ENCODE measurements at regions not wholly inside any gene's neighbourhood (a gene's known extent, or its start where the extent isn't known, plus 50 kb on each side); places are given as distances from the start of the nearest gene placed in this dataset.

DNA sequence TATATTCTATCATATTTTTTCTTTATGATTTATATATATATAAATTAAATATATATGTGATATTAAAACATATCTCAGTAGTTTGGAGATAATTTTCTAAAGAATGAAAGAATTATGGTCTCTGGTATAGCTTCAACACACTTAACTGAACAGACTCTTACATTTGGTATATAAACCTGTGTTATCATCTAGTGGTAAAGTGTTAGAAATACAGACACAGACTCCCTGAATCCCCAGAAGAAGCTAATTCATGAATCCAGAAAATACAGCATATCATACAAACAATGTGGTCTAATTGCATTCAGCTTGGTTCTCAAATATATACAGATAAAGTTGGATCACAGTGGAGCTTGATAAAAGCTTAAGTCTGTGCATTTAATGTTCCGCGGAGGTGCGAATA, 1100.4 kb downstream of the ROBO2 start:
- H3K9me3 ChIP-seq: no peaks in the 10 kb centered on the region
- H3K4me3 ChIP-seq: no peak overlapping the region
- no peaks in the 10 kb centered on the region for H3K36me3 ChIP-seq
- DNase-seq (ENCODE audit: low spot score in 2 of 2): no peak
- H3K4me1 ChIP-seq: no peaks in the 10 kb centered on the region
- H3K27me3 ChIP-seq: no peaks in the 10 kb centered on the region
- TF ChIP-seq, protein P1, sequence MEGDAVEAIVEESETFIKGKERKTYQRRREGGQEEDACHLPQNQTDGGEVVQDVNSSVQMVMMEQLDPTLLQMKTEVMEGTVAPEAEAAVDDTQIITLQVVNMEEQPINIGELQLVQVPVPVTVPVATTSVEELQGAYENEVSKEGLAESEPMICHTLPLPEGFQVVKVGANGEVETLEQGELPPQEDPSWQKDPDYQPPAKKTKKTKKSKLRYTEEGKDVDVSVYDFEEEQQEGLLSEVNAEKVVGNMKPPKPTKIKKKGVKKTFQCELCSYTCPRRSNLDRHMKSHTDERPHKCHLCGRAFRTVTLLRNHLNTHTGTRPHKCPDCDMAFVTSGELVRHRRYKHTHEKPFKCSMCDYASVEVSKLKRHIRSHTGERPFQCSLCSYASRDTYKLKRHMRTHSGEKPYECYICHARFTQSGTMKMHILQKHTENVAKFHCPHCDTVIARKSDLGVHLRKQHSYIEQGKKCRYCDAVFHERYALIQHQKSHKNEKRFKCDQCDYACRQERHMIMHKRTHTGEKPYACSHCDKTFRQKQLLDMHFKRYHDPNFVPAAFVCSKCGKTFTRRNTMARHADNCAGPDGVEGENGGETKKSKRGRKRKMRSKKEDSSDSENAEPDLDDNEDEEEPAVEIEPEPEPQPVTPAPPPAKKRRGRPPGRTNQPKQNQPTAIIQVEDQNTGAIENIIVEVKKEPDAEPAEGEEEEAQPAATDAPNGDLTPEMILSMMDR (IDR thresholded peaks at IDR 0.05): no peak
- H3K27ac ChIP-seq: no peak overlapping the region
- intact Hi-C loops (cut with DNase I): no loop called here

DNA sequence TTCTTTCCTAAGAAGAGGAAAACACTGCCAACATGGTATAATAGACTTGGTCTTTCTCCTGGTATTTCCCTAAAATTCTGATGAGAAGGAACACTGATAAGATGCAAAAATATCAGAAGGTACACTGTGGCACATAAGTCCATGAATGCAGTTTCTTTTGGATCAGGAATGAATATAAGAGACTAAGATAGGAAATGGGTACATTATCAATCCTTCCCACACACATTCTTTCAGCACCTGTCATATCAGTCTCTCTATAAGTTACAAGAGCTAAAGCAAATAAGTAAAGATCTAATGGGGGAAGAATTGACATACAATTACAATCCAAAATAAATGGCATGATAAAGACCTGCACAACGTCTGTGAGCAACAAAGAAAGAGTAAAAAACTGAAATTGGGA, 1101.0 kb downstream of the ROBO2 start:
- Histone ChIP-seq H3K36me3 (no peaks in the 10 kb centered on the region), H3K9me3 (no peaks in the 10 kb centered on the region), H3K4me3 (no peak overlapping the region), H3K27me3 (no peaks in the 10 kb centered on the region), H3K27ac (no peak overlapping the region), H3K4me1 (no peaks in the 10 kb centered on the region)
- intact Hi-C loops (cut with DNase I): no loop called here
- TF ChIP-seq, protein P1 (IDR thresholded peaks at IDR 0.05): no peak
- no peak for DNase-seq (ENCODE audit: low spot score in 2 of 2)

DNA sequence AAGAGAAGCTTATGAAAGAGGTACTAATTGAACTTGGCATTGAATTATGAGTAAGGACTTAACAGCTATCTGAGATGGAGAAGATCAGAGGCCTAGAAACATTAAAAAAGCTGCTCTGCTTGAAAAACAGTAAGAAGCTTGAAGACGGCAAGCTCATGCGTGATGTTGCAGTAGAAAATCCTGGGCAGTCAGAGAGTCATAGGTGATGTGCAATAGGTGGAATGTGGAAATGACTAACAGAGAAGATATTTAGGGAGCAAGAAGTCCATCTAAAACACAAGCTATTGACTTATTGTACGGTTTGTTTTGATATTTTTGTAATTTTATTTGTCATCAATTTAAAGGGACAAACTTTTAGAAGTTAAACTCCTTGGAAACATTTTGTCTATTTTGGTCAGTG, 1101.4 kb downstream of the ROBO2 start:
- no peaks in the 10 kb centered on the region for H3K27me3 ChIP-seq
- DNase-seq (ENCODE audit: low spot score in 2 of 2): no peak
- no peaks in the 10 kb centered on the region for H3K4me1 ChIP-seq
- H3K27ac ChIP-seq: no peak overlapping the region
- intact Hi-C loops (cut with DNase I): no loop called here
- H3K9me3 ChIP-seq: no peaks in the 10 kb centered on the region
- H3K36me3 ChIP-seq: no peaks in the 10 kb centered on the region
- TF ChIP-seq, protein P1 (IDR thresholded peaks at IDR 0.05): no peak
- no peak overlapping the region for H3K4me3 ChIP-seq

DNA sequence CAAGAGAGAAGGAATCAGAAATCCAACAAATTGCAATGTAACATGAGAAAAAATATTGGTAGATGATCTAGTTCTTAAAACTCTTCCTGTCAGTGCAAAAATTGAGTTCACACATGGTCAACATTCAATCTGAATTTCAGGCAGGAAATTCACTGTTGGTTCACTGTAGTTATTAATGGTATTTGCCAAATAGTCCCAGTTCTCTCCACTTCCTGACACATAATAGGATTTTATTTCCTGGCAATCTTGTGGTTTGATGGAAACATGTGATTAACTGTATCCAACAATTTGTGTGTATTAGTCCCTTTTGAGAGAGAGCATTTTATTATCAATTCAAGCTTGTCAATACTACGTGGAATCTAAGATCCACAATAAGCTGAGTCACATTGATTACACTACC, 1103.1 kb downstream of the ROBO2 start:
- peaks cover 0 to 3% of the 10 kb centered on the region in 2 donors for H3K9me3 ChIP-seq
- no peak overlapping the region for H3K27ac ChIP-seq
- no peaks in the 10 kb centered on the region for H3K36me3 ChIP-seq
- TF ChIP-seq, protein P1 (IDR thresholded peaks at IDR 0.05): no peak
- no peaks in the 10 kb centered on the region for H3K4me1 ChIP-seq
- intact Hi-C loops (cut with DNase I): no loop called here
- no peaks in the 10 kb centered on the region for H3K27me3 ChIP-seq
- no peak overlapping the region for H3K4me3 ChIP-seq
- DNase-seq (ENCODE audit: low spot score in 2 of 2): no peak

DNA sequence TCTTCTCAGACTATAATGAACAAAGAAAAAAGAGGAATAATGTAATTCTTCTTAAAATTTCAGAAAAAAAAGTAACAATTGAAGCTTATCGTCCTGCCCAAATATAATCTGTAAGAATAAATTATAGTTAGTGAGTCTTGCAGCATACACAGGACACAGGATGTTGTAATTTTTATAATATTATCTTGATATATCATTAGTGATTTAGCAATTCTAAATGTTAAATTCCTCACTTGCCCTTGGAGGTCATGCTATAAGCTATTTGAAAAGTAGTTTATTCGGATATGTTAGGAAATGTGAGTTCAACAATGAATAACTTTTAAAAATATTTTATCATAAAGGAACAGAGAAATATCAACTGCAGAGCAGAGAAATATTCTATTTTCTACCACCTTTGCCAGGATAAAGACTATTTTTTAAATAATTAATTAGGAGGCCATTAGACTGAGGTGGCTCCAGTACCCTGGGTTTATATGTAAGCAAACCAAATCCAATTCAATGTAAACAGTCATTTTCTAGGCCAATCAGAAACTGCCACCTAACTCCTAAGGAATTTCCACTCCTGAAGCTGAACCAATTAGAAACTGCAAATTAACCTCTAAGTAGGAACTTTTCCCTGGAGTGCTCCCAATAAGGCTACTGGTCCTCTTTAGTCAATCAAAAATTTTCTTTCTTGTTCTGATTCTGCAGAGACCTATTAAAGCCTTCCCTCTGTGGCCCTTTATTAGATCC, 1109.3 kb downstream of the ROBO2 start:
- Histone ChIP-seq H3K27me3 (no peaks in the 10 kb centered on the region), H3K27ac (no peak overlapping the region), H3K4me1 (no peaks in the 10 kb centered on the region), H3K9me3 (peaks cover 0 to 3% of the 10 kb centered on the region in 2 donors), H3K4me3 (no peak overlapping the region), H3K36me3 (no peaks in the 10 kb centered on the region)
- TF ChIP-seq, protein P1 (IDR thresholded peaks at IDR 0.05): no peak
- DNase-seq (ENCODE audit: low spot score in 2 of 2): no peak
- intact Hi-C loops (cut with DNase I): no loop called here

DNA sequence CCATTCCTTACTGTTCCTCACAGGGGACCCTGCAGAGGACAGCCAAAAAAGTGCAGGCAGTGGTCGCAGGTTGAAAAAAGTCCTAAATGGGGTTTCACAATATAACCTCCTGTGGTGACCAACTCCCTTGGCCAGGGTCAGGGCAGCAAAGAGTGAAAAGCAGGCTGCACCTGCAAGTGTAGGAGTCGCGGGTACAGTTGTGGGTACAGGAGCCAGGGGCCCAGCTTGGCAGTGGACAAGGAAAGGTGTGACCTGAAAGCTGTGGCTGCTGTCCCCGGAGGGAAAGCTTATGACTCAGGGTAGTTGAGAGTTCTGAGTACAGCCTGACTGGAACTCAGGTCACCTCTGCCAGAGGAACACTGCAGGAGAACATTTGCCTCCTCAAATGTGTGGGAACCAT, 1114.1 kb downstream of the ROBO2 start:
- no peaks in the 10 kb centered on the region for H3K36me3 ChIP-seq
- no peak overlapping the region for H3K4me3 ChIP-seq
- intact Hi-C loops (cut with DNase I): no loop called here
- no peak overlapping the region for H3K27ac ChIP-seq
- H3K9me3 ChIP-seq: no peaks in the 10 kb centered on the region
- TF ChIP-seq, protein P1 (IDR thresholded peaks at IDR 0.05): no peak
- no peaks in the 10 kb centered on the region for H3K27me3 ChIP-seq
- DNase-seq (ENCODE audit: low spot score in 2 of 2): no peak
- no peaks in the 10 kb centered on the region for H3K4me1 ChIP-seq
